A549 (cell line): ENCODE measurements at regions not wholly inside any gene's neighbourhood (a gene's known extent, or its start where the extent isn't known, plus 50 kb on each side); places are given as distances from the start of the nearest gene placed in this dataset.

ENCODE experiments used
- BCL3 ChIP-seq: fragments of >200 bp; sonication (Bioruptor Twin); formaldehyde crosslinking; IDR thresholded peaks from 3 replicates; pipeline ENCODE4 v1.6.1; 2016
- CHD2 ChIP-seq: fragments of 150-350 bp; IDR thresholded peaks from 2 replicates; pipeline ENCODE4 v1.6.1; 2014; ENCODE audit warnings: low read length; ENCODE audit not compliant: partially characterized antibody
- CTCF ChIP-seq: fragments of >200 bp; sonication (Bioruptor Twin); formaldehyde crosslinking; IDR thresholded peaks from 3 replicates; pipeline ENCODE4 v1.5.1; 2016
- RAD21 ChIP-seq, 2 experiments: fragments of >200 bp in 1 of 2; sonication (Bioruptor Twin) in 1 of 2; formaldehyde crosslinking in 1 of 2; IDR thresholded peaks in 1 of 2; conservative IDR thresholded peaks in 1 of 2; 2 replicates in 1 of 2; 3 replicates in 1 of 2; pipeline ENCODE4 v1.6.1; 2012 to 2018; ENCODE audit warnings: inconsistent platforms in 1 of 2
- RFX5 ChIP-seq: fragments of 450-650 bp; IDR thresholded peaks from 2 replicates; pipeline ENCODE4 v1.7.1; 2014; ENCODE audit warnings: antibody characterized with exemption, mild to moderate bottlenecking, moderate library complexity

GRCh38 chr9:28456861-28457260 lies 883.6 kb upstream of the C9orf72 start:
- TF ChIP-seq RFX5 (no peak), CTCF (no peak), CHD2 (no peak), BCL3 (no peak), RAD21 (conservative IDR thresholded peaks at IDR 0.05 in 1 of 2, IDR thresholded peaks at IDR 0.05 in 1 of 2) (no peak)
